SK-N-MC (cell line): ENCODE measurements at regions not wholly inside any gene's neighbourhood (a gene's known extent, or its start where the extent isn't known, plus 50 kb on each side); places are given as distances from the start of the nearest gene placed in this dataset.

Experiments used
- EZH2 ChIP-seq: fragments of 200-600 bp; sonication (generic); IDR thresholded peaks from one replicate; pipeline ENCODE4 v1.6.1; 2017; ENCODE audit warnings: antibody characterized with exemption
- POLR2AphosphoS5 ChIP-seq: IDR thresholded peaks from 2 replicates; pipeline ENCODE4 v1.6.1; 2012; ENCODE audit warnings: mild to moderate bottlenecking, low read depth, low read length, borderline replicate concordance

DNA sequence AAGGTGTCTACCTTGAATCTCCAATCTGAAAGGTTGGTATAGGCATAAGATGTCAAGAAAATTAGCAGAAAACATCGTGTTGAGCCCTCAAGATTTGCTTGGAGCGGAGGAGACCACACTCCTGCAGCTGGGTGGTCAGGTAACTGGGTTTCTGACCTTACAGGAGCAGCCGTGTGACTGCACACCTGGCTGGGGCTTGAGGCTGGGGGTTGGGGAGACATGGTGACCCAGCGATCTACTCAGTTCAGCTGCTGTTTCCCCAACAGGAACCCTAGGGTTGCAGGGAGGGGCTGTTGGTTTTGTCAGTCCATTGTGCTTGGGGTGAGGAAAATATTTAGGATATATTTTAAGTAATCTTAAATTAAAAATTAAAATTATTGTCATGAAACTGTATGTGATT is 147.0 kb upstream of the ZNF32 start:
- TF ChIP-seq POLR2AphosphoS5 = no peak
- no peak for TF ChIP-seq EZH2
